ENCODE measurements at regions not wholly inside any gene's neighbourhood (a gene's known extent, or its start where the extent isn't known, plus 50 kb on each side); places are given as distances from the start of the nearest gene placed in this dataset.
A peak's percentile ranks its signal among the peaks of the same experiment; 100 is the strongest.

DNA sequence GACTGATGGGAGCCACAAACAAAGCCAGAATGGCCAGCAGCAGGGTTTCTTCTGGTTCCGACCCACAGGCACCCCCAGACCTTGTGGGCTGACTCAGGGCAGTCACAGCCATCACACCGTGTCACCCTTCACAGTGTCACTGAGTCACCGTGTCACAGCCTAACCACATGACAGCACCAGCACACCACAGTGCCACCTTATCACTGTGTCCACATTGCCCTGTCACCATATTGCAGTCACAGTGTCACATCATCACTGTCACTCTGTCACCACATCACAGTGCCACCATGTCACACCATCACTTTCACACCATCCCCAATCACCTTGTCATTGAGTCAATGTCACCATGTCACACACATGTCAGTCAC lies 77.0 kb downstream of the OAT start:
- TF ChIP-seq, protein P1, sequence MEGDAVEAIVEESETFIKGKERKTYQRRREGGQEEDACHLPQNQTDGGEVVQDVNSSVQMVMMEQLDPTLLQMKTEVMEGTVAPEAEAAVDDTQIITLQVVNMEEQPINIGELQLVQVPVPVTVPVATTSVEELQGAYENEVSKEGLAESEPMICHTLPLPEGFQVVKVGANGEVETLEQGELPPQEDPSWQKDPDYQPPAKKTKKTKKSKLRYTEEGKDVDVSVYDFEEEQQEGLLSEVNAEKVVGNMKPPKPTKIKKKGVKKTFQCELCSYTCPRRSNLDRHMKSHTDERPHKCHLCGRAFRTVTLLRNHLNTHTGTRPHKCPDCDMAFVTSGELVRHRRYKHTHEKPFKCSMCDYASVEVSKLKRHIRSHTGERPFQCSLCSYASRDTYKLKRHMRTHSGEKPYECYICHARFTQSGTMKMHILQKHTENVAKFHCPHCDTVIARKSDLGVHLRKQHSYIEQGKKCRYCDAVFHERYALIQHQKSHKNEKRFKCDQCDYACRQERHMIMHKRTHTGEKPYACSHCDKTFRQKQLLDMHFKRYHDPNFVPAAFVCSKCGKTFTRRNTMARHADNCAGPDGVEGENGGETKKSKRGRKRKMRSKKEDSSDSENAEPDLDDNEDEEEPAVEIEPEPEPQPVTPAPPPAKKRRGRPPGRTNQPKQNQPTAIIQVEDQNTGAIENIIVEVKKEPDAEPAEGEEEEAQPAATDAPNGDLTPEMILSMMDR (conservative IDR thresholded peaks at IDR 0.05; ENCODE audit: low read depth, low read length): no peak
- no peak for DNase-seq (ENCODE audit: low read depth)
- H3K4me3 ChIP-seq (ENCODE audit: low read length): no peak overlapping the region

DNA sequence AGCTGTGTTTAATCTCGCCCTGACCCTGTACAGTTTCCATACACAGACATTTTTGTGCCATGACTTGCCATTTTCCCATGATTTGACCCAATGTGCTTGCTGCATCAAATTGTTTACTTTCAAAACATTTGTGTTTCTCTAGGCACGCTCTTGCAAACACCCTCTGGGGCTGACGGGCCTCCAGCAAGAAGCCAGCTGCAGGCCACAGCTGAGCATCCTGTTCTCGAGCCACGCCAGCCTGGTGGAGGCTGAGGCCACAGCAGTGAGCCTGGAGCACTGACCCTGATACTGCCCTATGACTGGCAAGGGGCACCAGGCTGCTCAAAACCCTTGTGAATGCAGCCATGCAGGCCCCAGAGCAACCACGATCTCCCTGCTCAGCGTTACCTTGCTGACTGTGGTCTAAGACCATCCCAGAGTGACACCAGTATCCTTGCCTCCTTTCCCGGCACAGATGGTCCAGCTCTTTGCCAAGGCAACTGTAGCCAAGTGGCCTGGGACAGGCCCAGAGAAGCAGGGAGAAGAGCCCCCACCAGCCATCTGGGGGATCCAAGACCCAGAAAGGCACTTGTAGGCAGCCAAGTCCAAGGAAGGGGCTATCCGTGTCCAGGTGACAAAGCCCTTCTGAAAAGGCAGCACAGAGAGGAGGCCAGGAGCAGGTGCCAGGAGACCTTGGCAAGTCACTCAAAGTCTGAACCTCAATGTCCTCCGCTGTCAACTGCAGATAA lies 78.5 kb downstream of the OAT start:
- no peak overlapping the region for H3K4me3 ChIP-seq (ENCODE audit: low read length)

DNA sequence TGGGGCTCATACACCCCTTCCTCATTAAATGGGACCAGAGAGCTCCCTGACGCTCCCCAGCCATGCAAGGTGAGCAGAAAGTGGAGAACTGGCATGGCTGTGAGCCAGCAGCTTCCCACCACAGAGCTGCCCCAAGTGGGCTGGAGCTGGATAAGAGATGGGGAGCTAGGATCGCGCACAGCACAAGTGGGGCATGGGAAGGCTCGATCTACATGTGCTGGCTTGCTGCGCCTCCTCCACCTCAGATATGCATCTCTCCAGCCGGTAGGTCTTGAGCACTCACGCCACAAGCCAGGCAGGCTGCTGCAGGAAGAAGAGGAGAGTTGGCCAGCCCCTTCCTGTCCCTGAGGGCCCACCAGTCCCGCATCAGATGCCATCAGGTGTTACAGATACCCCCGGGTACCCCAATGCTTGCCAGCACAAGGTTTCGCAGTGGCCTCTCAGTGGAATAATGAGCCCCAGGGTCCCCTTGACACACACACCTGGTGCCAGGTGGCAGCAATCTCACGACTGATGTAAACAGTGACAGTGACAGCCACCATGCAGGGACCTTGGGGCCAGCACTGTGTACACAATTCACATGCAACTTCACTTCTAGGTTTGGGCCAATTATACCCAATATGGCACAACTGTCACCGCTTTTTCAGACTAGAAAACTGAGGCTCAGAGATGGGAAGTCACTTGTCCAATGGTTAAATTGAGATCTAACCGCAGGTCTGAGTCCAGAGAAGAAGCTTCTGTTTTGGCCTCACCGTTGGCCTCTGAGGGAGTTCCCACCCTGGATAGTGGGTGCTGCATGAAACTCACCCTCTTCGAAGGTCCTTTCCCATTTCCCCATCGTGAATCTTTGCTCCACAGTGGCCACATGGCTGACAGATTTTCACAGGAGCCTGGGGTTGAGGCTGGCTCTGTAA lies 79.3 kb downstream of the OAT start:
- no peak for DNase-seq (ENCODE audit: low read depth)
- TF ChIP-seq, protein P1 (conservative IDR thresholded peaks at IDR 0.05; ENCODE audit: low read depth, low read length): no peak
- H3K4me3 ChIP-seq (ENCODE audit: low read length): no peak overlapping the region

More for the DNA sequence above, 78.5 kb downstream of the OAT start:
- no peak for DNase-seq (ENCODE audit: low read depth)
- TF ChIP-seq, protein P1 (conservative IDR thresholded peaks at IDR 0.05; ENCODE audit: low read depth, low read length): no peak

DNA sequence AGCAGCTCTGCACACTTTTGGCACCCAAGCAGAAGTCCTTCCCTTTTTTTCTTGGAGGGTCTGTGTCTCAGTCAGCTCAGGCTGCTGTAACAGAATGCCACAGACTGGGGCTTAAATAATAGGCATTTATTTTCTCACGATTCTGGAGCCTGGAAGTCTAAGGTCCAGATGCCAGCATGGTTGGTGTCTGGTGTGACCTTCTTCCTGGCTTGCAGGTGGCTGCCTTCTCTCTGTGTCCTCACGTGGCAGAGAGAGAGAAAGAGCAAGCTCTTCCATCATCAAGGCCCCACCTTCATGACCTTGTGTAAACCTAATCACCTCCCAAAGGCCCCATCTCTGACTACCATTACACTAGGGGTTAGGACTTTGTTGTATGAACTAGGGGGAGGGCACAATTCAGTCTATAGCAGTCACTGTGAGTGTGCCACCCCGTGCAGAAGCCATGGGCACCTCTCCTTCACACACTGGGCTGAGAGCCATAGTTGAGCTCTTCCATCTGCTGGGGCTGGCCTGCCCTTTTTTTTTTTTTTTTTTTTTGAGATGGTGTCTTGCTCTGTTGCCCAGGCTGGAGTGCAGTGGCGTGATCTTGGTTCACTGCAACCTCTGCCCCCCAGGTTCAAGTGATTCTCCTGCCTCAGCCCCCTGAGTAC lies 80.3 kb downstream of the OAT start:
- no peak for DNase-seq (ENCODE audit: low read depth)
- TF ChIP-seq, protein P1 (conservative IDR thresholded peaks at IDR 0.05; ENCODE audit: low read depth, low read length): no peak
- H3K4me3 ChIP-seq (ENCODE audit: low read length): no peak overlapping the region

DNA sequence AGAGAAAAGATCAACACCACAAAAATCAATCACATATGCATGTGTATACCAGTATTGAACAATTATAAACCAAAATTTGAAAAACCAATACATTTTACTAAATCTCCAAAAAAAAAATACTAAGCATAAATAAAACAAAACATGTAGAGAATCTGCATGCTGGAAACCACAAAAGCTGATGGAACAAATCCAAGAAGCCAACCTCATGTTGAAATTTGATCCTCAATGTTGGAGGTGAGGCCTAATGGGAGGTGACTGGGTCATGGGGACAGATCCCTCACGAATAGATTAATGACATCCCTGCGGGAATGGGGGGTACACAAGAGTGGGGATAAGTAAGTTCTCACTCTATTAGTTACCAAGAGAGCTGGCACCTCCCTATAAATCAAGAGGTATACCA lies 82.5 kb downstream of the OAT start:
- peak; percentile 4 for DNase-seq (ENCODE audit: low read depth)
- TF ChIP-seq, protein P1 (conservative IDR thresholded peaks at IDR 0.05; ENCODE audit: low read depth, low read length): no peak
- H3K4me3 ChIP-seq (ENCODE audit: low read length): no peak overlapping the region

DNA sequence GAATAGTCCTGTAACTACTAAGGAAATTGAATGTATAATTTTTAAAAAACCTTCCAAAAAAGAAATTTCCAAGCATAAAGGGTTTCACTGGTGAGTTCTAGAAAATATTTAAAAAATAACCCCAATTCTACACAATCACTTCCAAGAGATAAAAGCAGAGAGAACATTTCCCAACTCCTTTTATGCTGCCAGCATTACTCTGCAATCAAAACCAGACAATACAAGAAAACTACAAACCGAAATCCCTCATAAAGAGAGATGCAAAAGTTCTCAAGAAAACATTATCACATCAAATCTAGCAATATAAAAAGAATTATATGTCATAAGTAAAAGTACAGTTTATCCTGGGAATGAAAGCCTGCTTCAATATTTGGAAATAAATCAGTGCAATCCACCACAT lies 84.8 kb downstream of the OAT start:
- no peak for DNase-seq (ENCODE audit: low read depth)
- H3K4me3 ChIP-seq (ENCODE audit: low read length): no peak overlapping the region
- TF ChIP-seq, protein P1 (conservative IDR thresholded peaks at IDR 0.05; ENCODE audit: low read depth, low read length): no peak

Measured in retinal pigment epithelial cell (primary cell).